ENCODE measurements at regions not wholly inside any gene's neighbourhood (a gene's known extent, or its start where the extent isn't known, plus 50 kb on each side); places are given as distances from the start of the nearest gene placed in this dataset.

GRCh38 chr1:234669499-234669898 lies 59.5 kb upstream of the IRF2BP2 start:
- peaks cover 6 to 11% of the 10 kb centered on the region in 2 donors for H3K4me1 Mint-ChIP-seq
- no peak overlapping the region for H3K27ac Mint-ChIP-seq
- H3K4me3 Mint-ChIP-seq = no peak overlapping the region
- no peak for TF ChIP-seq CTCF (IDR thresholded peaks at IDR 0.05)
- Histone ChIP-seq H3K9me3 (ENCODE audit: control insufficient read depth, insufficient read depth, low read length) (no peaks in the 10 kb centered on the region), H3K4me1 (ENCODE audit: control insufficient read depth, insufficient read depth, low read length) (peaks cover 9% of the 10 kb centered on the region), H3K27me3 (ENCODE audit: control insufficient read depth, insufficient read depth, low read length) (no peaks in the 10 kb centered on the region), H3K4me3 (ENCODE audit: low read length) (no peak overlapping the region), H3K27ac (ENCODE audit: low read length) (no peak overlapping the region), H3K36me3 (ENCODE audit: control insufficient read depth, insufficient read depth, low read length) (no peaks in the 10 kb centered on the region)
- no CpG with 5 or more reads among the region's 1 CpG for WGBS (ENCODE audit: insufficient coverage)
- H3K27me3 Mint-ChIP-seq (ENCODE audit: low read depth in 2 of 2) = peaks cover 0 to 3% of the 10 kb centered on the region in 2 donors
- DNase-seq (no peak), ATAC-seq (no peak)
- H3K9me3 Mint-ChIP-seq = no peaks in the 10 kb centered on the region
- intact Hi-C loops (cut with micrococcal nuclease) = no loop called here
- no peaks in the 10 kb centered on the region for H3K36me3 Mint-ChIP-seq

GRCh38 chr1:234668577-234668955 lies 58.6 kb upstream of the IRF2BP2 start:
- H3K36me3 ChIP-seq (ENCODE audit: control insufficient read depth, insufficient read depth, low read length) = no peaks in the 10 kb centered on the region
- ATAC-seq (no peak), DNase-seq (no peak)
- Mint-ChIP-seq H3K36me3 (no peaks in the 10 kb centered on the region), H3K27ac (no peak overlapping the region), H3K4me1 (peaks cover 6 to 11% of the 10 kb centered on the region in 2 donors), H3K4me3 (no peak overlapping the region), H3K9me3 (no peaks in the 10 kb centered on the region), H3K27me3 (ENCODE audit: low read depth in 2 of 2) (peaks cover 0 to 6% of the 10 kb centered on the region in 2 donors)
- H3K9me3 ChIP-seq (ENCODE audit: control insufficient read depth, insufficient read depth, low read length) = no peaks in the 10 kb centered on the region
- peaks cover 9% of the 10 kb centered on the region for H3K4me1 ChIP-seq (ENCODE audit: control insufficient read depth, insufficient read depth, low read length)
- 86% methylated on average over 5 of the region's 5 CpGs for WGBS (ENCODE audit: insufficient coverage)
- no peak overlapping the region for H3K27ac ChIP-seq (ENCODE audit: low read length)
- no peaks in the 10 kb centered on the region for H3K27me3 ChIP-seq (ENCODE audit: control insufficient read depth, insufficient read depth, low read length)
- H3K4me3 ChIP-seq (ENCODE audit: low read length) = no peak overlapping the region
- intact Hi-C loops (cut with micrococcal nuclease) = no loop called here
- TF ChIP-seq CTCF (IDR thresholded peaks at IDR 0.05) = no peak

- Histone ChIP-seq H3K36me3 (ENCODE audit: control insufficient read depth, insufficient read depth, low read length) (no peaks in the 10 kb centered on the region), H3K9me3 (ENCODE audit: control insufficient read depth, insufficient read depth, low read length) (no peaks in the 10 kb centered on the region), H3K4me3 (ENCODE audit: low read length) (no peak overlapping the region), H3K27ac (ENCODE audit: low read length) (no peak overlapping the region), H3K27me3 (ENCODE audit: control insufficient read depth, insufficient read depth, low read length) (no peaks in the 10 kb centered on the region), H3K4me1 (ENCODE audit: control insufficient read depth, insufficient read depth, low read length) (peaks cover 9% of the 10 kb centered on the region)
- intact Hi-C loops (cut with micrococcal nuclease) = no loop called here
- Mint-ChIP-seq H3K9me3 (no peaks in the 10 kb centered on the region), H3K4me1 (peaks cover 6 to 11% of the 10 kb centered on the region in 2 donors), H3K4me3 (no peak overlapping the region), H3K27ac (no peak overlapping the region), H3K36me3 (no peaks in the 10 kb centered on the region), H3K27me3 (ENCODE audit: low read depth in 2 of 2) (peaks cover 0 to 8% of the 10 kb centered on the region in 2 donors)
- ATAC-seq (no peak), DNase-seq (no peak)
- no peak for TF ChIP-seq CTCF (IDR thresholded peaks at IDR 0.05)
- 93% methylated on average over 2 of the region's 2 CpGs for WGBS (ENCODE audit: insufficient coverage)
Measured at GRCh38 chr1:234667600-234668576, 57.9 kb upstream of the IRF2BP2 start.
